ENCODE measurements at regions not wholly inside any gene's neighbourhood (a gene's known extent, or its start where the extent isn't known, plus 50 kb on each side); places are given as distances from the start of the nearest gene placed in this dataset.

GRCh38 chr3:147540921-147541320 is 131.8 kb downstream of the ZIC1 start:
- H3K4me1 Mint-ChIP-seq (ENCODE audit: low read depth) = peaks cover 7% of the 10 kb centered on the region
- no peaks in the 10 kb centered on the region for H3K27me3 Mint-ChIP-seq (ENCODE audit: low read depth)
- no peak for DNase-seq (ENCODE audit: low spot score)
- peaks cover 12% of the 10 kb centered on the region for H3K36me3 Mint-ChIP-seq (ENCODE audit: low read depth)
- H3K27ac Mint-ChIP-seq (ENCODE audit: unreplicated experiment) = no peak overlapping the region
- TF ChIP-seq CTCF (IDR thresholded peaks at IDR 0.05) = no peak
- peaks cover 34% of the 10 kb centered on the region for H3K9me3 Mint-ChIP-seq (ENCODE audit: low read depth)
- H3K4me3 Mint-ChIP-seq (ENCODE audit: unreplicated experiment) = no peak overlapping the region

DNA sequence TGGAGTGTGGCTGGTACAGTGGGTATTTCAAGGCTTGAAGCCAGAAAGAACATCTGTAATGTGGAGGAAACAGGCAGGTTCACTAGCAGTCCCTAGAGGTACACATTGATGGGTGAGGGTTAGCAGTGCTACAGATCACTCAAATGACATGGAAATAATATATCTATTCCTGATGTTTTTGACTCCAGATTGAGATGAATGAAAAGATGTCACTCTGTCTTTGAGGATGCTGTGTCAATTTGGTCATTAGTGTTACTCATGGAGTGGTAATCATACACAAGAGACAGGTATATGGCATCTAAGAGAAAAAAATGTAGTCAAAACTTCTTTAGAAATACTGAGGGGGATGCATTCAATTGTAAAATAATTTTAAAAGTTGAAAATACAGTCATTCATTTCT is 135.1 kb downstream of the ZIC1 start:
- Mint-ChIP-seq H3K27me3 (ENCODE audit: low read depth) (no peaks in the 10 kb centered on the region), H3K4me3 (ENCODE audit: unreplicated experiment) (no peak overlapping the region), H3K27ac (ENCODE audit: unreplicated experiment) (no peak overlapping the region), H3K9me3 (ENCODE audit: low read depth) (peaks cover 33% of the 10 kb centered on the region), H3K4me1 (ENCODE audit: low read depth) (peaks cover 15% of the 10 kb centered on the region), H3K36me3 (ENCODE audit: low read depth) (peaks cover 12% of the 10 kb centered on the region)
- no peak for TF ChIP-seq CTCF (IDR thresholded peaks at IDR 0.05)
- DNase-seq (ENCODE audit: low spot score) = no peak

GRCh38 chr3:147551491-147551890 is 142.3 kb downstream of the ZIC1 start:
- Mint-ChIP-seq H3K27ac (ENCODE audit: unreplicated experiment) (no peak overlapping the region), H3K9me3 (ENCODE audit: low read depth) (peaks cover 15% of the 10 kb centered on the region), H3K27me3 (ENCODE audit: low read depth) (no peaks in the 10 kb centered on the region), H3K4me1 (ENCODE audit: low read depth) (peaks cover 27% of the 10 kb centered on the region), H3K36me3 (ENCODE audit: low read depth) (peaks cover 2% of the 10 kb centered on the region), H3K4me3 (ENCODE audit: unreplicated experiment) (no peak overlapping the region)
- no peak for TF ChIP-seq CTCF (IDR thresholded peaks at IDR 0.05)
- DNase-seq (ENCODE audit: low spot score) = no peak

GRCh38 chr3:147554332-147554731 is 145.2 kb downstream of the ZIC1 start:
- no peak overlapping the region for H3K4me3 Mint-ChIP-seq (ENCODE audit: unreplicated experiment)
- H3K27me3 Mint-ChIP-seq (ENCODE audit: low read depth) = no peaks in the 10 kb centered on the region

DNA sequence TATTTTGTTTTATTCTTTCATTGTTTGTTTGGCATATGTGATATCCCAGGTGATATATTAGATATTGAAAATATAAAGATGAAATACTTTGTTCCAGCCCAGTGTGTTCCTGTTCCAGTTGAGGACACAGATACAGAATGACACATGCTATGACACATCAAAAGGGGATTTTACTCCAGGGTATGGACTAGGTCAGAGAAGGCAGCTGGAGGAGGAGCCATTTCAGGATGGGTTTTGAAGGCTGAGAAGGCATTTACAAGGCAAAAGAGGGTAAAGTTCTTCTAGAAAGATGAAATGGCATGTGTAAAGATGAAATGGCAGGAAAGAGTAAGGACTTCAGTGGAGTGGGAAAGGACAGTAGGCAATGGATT is 163.8 kb downstream of the ZIC1 start:
- DNase-seq (ENCODE audit: low spot score) = no peak
- Mint-ChIP-seq H3K27me3 (ENCODE audit: low read depth) (no peaks in the 10 kb centered on the region), H3K4me3 (ENCODE audit: unreplicated experiment) (no peak overlapping the region), H3K36me3 (ENCODE audit: low read depth) (no peaks in the 10 kb centered on the region), H3K4me1 (ENCODE audit: low read depth) (peaks cover 7% of the 10 kb centered on the region), H3K27ac (ENCODE audit: unreplicated experiment) (no peak overlapping the region), H3K9me3 (ENCODE audit: low read depth) (peaks cover 2% of the 10 kb centered on the region)
- no peak for TF ChIP-seq CTCF (IDR thresholded peaks at IDR 0.05)

More at GRCh38 chr3:147554332-147554731, 145.2 kb downstream of the ZIC1 start:
- Mint-ChIP-seq H3K4me1 (ENCODE audit: low read depth) (peaks cover 18% of the 10 kb centered on the region), H3K9me3 (ENCODE audit: low read depth) (peaks cover 4% of the 10 kb centered on the region), H3K27ac (ENCODE audit: unreplicated experiment) (no peak overlapping the region), H3K36me3 (ENCODE audit: low read depth) (peaks cover 2% of the 10 kb centered on the region)
- no peak for TF ChIP-seq CTCF (IDR thresholded peaks at IDR 0.05)
- no peak for DNase-seq (ENCODE audit: low spot score)

All from chondrocyte (in vitro differentiated cells).